ENCODE measurements at regions not wholly inside any gene's neighbourhood (a gene's known extent, or its start where the extent isn't known, plus 50 kb on each side); places are given as distances from the start of the nearest gene placed in this dataset.

GRCh38 chr3:186487819-186488218 lies 56.4 kb downstream of the CRYGS start:
- no peak for DNase-seq

- no peak for DNase-seq
Measured at GRCh38 chr3:186487037-186487436, 57.1 kb downstream of the CRYGS start.

GRCh38 chr3:186483611-186484340 lies 60.4 kb downstream of the CRYGS start:
- DNase-seq: no peak

DNA sequence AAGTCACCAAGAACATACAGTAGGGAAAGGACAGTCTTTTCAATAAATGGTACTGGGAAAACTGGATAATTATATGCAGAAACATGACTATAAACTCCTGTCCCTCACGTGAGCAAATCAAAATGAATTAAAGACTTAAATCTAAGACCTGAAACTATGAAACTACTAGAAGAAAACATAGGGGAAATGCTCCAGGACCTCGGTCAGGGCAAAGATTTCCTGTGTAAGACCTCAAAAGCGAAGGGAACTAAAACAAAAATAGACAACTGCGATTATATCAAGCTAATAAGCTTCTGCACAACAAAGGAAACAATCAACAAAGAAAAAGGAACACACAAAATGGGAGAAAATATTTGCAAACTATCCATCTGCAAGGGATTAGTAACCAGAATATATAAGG lies 62.7 kb downstream of the CRYGS start:
- no peak for DNase-seq

DNA sequence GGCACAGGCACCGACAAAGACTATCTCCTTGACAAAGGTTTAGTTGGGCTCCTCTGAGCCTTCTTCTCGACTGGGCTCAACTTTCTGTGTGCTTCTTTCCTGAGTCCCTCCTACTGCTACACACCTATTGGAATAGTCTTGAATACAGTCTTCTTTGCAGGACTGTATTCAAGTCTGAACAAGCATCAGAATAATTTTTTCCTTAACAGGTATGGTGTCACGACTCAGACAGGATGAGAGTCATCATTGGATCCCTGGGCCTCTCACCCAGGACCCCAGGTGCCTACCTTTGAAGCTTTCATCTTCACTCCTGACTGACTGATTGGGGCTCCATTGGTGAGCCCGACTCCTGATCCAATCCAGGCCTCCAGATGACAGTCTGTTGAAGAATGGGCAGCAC lies 66.3 kb downstream of the CRYGS start:
- no peak for DNase-seq

DNA sequence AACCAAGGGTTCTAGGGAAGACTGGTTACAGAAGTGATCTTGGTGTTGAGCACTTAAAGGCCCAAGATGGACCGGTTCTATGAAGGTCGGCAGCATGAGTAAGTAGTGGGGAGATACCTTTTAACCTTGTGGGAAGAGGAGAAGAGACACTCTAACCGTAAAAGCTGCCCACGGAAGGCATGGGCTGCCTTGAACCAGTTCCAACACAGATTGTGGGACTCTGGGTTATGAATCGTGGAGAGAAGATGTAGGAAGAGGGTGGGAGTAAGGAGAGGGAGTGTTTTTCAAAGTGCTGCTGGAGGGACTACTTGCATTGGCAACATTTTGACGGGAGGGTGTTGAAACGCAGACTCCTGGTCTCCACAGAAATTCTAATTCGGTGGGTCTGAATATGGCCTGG lies 67.1 kb downstream of the CRYGS start:
- no peak for DNase-seq

DNA sequence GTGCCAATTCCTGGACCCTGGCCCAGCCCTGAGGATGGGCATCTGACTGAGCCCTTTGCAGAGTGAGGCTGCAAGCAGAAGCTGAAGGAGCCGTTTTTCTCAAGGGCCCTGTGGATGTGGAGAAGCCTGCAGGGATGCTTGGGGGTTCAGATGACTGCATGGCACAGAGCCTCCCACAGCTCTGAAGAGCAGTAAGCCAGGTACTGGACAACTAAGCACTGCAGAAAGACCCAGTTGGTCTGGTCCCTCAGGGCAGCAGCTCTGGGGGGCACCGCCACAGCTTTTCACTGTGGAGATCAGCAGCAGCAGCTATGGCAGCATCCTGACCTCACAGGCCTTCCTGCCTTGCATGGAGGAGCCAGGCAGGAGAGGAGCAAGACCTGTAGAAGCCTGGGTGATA lies 67.6 kb downstream of the CRYGS start:
- DNase-seq: no peak

- no peak for DNase-seq
Measured at GRCh38 chr3:186476044-186476468, 68.1 kb downstream of the CRYGS start.

GRCh38 chr3:186473166-186473565 lies 71.0 kb downstream of the CRYGS start:
- DNase-seq: no peak

GRCh38 chr3:186472456-186473008 lies 71.6 kb downstream of the CRYGS start:
- no peak for DNase-seq

GRCh38 chr3:186471771-186472170 lies 72.4 kb downstream of the CRYGS start:
- no peak for DNase-seq

- no peak for DNase-seq
Measured at GRCh38 chr3:186469525-186469924, 74.7 kb downstream of the CRYGS start.

- no peak for DNase-seq
Measured at GRCh38 chr3:186467969-186468368, 76.2 kb downstream of the CRYGS start.

DNA sequence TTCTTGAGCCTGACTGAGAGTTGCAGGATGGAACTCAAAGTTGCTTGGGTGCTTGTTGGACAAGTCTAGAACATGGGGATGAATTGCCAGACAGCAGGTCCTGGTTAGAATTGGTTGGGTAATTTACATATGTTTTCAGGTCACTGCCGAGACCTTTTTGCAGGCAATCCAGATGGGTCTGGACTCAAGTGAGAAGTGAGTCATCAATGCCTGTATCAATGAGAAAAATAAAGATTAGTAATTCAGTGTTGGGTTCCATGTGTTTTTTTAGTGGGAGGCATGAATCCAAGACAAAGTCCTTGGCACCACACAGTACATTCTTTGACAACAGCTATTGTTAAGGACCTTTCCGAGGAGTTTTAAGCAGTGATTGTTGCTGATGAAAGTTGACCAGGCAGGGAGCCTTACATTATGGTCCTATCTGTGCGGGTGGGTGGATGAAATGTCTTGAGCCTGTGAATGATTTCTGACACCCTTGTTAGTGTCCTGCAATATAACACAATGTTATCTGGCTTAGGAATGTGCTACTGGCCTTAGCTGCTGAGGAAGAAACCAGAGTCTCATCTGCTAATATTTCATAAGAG lies 77.7 kb downstream of the CRYGS start:
- DNase-seq: no peak

GRCh38 chr3:186465508-186465907 lies 78.7 kb downstream of the CRYGS start:
- DNase-seq: no peak

DNA sequence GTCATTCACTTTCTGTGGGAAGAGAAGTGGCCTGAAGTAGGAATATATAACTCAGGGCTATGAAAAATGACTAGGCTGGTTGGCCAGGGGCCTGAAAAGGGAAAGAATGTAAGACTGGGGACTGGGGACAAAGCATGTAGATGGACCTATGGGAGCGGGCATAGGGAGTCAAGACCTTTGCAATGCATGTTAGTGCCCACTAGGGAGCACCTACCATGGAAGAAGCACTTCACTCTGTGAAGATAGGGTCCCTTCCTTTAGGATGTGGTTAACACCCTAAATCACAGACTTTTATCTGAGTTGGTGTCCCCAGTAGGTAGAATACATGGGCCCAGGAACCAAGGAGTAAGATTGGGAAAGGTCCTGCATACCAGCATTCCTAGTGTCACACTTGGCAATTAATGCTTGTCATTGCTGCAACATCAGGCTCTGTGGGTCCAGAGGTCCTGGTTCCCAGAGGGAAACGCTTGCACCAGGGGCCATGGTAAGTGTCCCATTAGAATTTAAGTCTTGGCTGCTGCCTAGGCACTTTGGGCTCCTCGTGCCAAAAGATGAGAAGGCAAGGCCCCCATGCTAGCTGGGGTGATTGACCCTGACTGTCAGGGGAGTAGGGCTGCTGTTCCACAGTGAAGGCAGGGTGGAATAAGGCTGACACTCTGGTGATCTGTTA lies 79.6 kb downstream of the CRYGS start:
- DNase-seq: no peak

DNA sequence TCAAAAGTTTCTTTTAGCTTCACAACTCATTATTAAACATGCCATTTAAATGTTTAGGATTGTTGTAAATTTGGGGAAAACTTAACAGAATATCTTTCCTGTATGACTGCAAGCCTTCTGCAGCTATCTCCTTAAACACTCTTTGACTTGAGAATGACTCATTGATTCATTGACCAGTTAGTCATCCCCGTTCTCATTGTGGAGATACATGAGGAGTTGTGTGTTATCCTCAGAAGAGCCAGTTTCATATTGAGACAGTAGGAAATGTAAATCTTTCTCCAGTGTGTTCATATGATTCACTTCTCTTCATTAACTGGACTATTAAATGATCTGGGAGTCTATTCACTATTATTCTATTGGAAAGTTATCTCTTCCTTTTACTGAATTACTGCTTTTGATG lies 83.0 kb downstream of the CRYGS start:
- peak; percentile 52 for DNase-seq

DNA sequence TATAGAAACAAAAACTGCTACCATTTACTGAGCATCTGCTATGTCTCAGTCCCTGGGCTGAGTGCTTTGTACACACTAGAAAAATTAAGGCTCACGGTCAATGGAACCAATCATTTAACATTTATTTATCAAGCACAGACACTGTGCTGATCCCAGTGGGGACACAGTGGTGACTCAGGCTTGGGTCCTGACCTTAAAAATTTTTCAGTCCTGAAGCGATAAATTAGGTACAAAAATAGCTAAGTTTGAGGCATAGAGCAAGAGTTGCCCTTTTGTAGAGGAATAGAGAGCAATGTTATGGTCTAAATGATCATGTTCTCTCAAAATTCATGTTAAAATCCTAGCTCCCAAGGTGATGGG lies 85.1 kb downstream of the CRYGS start:
- DNase-seq: no peak

DNA sequence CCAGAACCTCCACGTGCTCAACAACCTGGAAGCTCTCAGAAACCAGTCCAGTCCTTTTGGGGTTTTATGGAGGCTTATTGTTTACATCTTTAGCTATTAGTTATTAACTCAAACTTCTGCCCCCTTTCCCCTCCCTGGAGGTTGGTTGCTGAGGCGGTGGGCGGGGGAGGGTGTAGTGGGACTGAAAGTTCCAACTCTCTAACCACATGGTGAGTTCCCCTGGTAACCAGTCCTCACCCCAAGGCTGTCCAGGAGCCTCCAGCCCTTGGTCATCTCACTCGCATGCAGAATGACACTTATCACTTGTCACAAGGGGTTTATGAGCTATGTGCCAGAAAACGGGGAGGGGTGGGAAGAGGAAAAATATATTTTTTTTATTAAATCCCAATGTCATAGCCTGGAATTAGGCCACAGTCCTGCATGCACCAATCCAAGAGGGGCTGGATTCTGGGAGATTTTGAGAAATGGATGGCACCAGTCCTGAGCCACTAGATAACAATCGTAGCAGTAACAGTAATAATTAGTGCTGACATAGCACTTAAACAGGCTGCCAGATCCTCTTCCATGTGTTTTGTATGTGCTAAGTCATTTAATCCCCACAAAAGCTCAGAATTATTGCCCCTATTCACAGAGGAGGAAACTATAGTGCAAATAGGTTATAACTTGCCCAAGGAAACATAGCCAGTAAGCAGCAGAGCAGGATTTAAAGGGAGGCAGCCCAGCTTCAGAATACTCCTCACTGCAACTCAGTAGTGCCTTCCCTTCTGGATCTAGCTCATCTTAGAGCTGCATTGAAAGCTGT lies 85.7 kb downstream of the CRYGS start:
- DNase-seq: no peak

- no peak for DNase-seq
Measured at GRCh38 chr3:186457236-186457635, 86.9 kb downstream of the CRYGS start.

DNA sequence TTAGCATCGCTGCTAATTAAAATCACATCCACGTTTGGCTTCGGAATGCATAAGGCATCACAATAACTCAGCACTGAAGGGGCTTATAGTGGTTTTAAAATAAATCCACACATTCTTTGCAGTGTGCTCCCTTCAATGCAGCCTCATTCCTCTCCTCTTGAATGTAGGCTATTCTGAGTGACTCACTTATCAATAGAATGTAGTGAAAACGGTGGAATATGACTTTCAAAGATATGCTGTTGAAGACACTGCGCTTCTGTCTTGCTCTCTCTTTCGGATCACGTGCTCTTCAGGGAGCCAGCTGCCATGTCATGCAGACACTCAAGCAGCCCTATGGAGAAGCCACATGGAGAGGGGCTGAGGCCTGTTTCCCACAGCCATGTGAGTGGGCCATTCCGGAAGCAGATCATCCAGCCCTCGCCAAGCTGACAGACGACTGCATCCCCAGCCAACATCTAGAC lies 87.4 kb downstream of the CRYGS start:
- no peak for DNase-seq

GRCh38 chr3:186454881-186455703 lies 89.1 kb downstream of the CRYGS start:
- DNase-seq: no peak

Measured in activated CD4-positive, alpha-beta T cell treated with anti-CD3 and anti-CD28 coated beads, Interleukin-2, amount 50 U/mL, for 16 hours (primary cell).